ENCODE measurements at regions not wholly inside any gene's neighbourhood (a gene's known extent, or its start where the extent isn't known, plus 50 kb on each side); places are given as distances from the start of the nearest gene placed in this dataset.

DNA sequence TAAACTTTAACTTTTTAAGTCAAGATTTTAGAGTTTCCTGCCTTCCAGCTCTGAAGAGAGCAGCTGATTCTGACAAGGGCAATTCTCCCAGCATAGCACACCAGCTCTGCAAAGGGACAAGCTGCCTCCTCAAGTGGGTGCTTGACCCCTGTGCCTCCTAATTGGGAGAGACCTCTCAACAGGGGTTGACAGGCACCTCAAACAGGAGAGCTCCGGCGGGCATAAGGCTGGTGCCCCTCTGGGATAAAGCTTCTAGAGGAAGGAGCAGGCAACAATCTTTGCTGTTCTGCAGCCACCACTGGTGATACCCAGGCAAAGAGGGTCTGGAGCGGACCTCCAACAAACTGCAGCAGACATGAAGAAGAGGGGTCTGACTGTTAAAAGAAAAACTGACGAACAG, 872.9 kb upstream of the PCDH10 start:
- Histone ChIP-seq H3K27me3 (replicated peaks in 1 of 7) (no peaks in the 10 kb centered on the region), H3K4me3 (no peak overlapping the region), H3K36me3 (no peaks in the 10 kb centered on the region), H3K4me1 (no peaks in the 10 kb centered on the region), H3K9me3 (no peaks in the 10 kb centered on the region), H3K27ac (no peak overlapping the region)
- TF ChIP-seq POLR2AphosphoS5 (IDR thresholded peaks at IDR 0.05) (no peak), POLR2A (IDR thresholded peaks at IDR 0.05) (no peak)
- TF ChIP-seq, protein P1, sequence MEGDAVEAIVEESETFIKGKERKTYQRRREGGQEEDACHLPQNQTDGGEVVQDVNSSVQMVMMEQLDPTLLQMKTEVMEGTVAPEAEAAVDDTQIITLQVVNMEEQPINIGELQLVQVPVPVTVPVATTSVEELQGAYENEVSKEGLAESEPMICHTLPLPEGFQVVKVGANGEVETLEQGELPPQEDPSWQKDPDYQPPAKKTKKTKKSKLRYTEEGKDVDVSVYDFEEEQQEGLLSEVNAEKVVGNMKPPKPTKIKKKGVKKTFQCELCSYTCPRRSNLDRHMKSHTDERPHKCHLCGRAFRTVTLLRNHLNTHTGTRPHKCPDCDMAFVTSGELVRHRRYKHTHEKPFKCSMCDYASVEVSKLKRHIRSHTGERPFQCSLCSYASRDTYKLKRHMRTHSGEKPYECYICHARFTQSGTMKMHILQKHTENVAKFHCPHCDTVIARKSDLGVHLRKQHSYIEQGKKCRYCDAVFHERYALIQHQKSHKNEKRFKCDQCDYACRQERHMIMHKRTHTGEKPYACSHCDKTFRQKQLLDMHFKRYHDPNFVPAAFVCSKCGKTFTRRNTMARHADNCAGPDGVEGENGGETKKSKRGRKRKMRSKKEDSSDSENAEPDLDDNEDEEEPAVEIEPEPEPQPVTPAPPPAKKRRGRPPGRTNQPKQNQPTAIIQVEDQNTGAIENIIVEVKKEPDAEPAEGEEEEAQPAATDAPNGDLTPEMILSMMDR (IDR thresholded peaks at IDR 0.05 in 8 of 11, conservative IDR thresholded peaks at IDR 0.05 in 3 of 11): no peak
- 68 to 91% (median 81%) methylated on average over 4 of the region's 4 CpGs for WGBS, 5 donors
- DNase-seq: no peak
- intact Hi-C loops (cut with DNase I; ENCODE audit: low total_unique reads): no loop called here

DNA sequence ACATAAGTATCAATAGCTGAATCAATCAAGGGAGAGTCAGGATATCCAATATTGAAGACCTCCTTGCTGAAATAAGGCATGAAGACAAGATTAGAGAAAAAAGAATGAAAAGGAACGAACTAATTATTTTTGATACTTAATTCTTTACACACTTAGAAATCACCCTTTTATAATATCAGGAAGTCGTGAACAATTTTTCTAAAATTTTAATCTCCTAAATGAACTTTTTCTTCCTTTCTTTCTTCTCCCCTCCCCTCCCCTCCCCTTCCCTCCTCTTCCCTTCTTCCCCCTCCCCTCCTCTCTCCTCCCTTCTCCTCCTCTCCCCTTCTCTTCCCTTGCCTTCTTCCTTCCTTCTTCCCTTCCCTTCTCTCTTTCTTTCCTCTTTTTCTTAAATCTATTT, 872.1 kb upstream of the PCDH10 start:
- TF ChIP-seq, protein P1 (IDR thresholded peaks at IDR 0.05 in 8 of 11, conservative IDR thresholded peaks at IDR 0.05 in 3 of 11): no peak
- TF ChIP-seq POLR2AphosphoS5 (IDR thresholded peaks at IDR 0.05): no peak
- no peak for TF ChIP-seq POLR2A (IDR thresholded peaks at IDR 0.05)
- 73 to 94% (median 83%) methylated on average over 2 of the region's 2 CpGs for WGBS, 5 donors
- H3K27me3 ChIP-seq (replicated peaks in 1 of 7): no peaks in the 10 kb centered on the region
- H3K36me3 ChIP-seq: no peaks in the 10 kb centered on the region
- H3K4me1 ChIP-seq: no peaks in the 10 kb centered on the region
- H3K9me3 ChIP-seq: no peaks in the 10 kb centered on the region
- no peak overlapping the region for H3K27ac ChIP-seq
- no peak overlapping the region for H3K4me3 ChIP-seq
- no peak for DNase-seq
- intact Hi-C loops (cut with DNase I; ENCODE audit: low total_unique reads): no loop called here

DNA sequence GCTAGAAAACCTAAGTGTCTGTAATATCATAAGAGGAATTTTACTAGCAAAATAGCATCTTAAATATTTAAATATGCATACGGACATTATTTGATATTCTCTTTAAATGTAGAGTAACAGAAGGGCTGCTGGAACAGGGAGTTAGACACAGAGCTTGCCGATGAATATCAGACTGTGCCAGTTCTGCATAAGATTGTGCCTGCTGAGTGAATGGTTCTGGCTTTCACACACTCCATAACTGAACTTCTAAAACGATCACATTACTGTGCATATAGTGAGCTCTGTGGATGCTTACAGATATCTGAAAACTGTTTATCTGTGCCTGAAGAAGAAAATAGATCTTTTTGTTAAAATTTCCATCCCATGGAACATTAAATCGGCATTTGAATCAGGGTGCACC, 867.4 kb upstream of the PCDH10 start:
- intact Hi-C loops (cut with DNase I; ENCODE audit: low total_unique reads): no loop called here
- 83 to 95% (median 86%) methylated on average over 4 of the region's 4 CpGs for WGBS, 5 donors
- no peak for DNase-seq

GRCh38 chr4:132284910-132285426, 864.1 kb upstream of the PCDH10 start:
- Histone ChIP-seq H3K4me3 (no peak overlapping the region), H3K4me1 (no peaks in the 10 kb centered on the region), H3K9me3 (peaks cover 0 to 31% (median 17%) of the 10 kb centered on the region in 8 donors), H3K27me3 (replicated peaks in 1 of 7) (no peaks in the 10 kb centered on the region), H3K27ac (no peak overlapping the region), H3K36me3 (no peaks in the 10 kb centered on the region)
- WGBS, 5 donors: 81 to 89% (median 87%) methylated on average over 1 of the region's 1 CpG
- intact Hi-C loops (cut with DNase I; ENCODE audit: low total_unique reads): no loop called here
- DNase-seq: no peak
- TF ChIP-seq POLR2A (IDR thresholded peaks at IDR 0.05): no peak

More for the DNA sequence above, 867.4 kb upstream of the PCDH10 start:
- no peaks in the 10 kb centered on the region for H3K36me3 ChIP-seq
- H3K27ac ChIP-seq: no peak overlapping the region
- TF ChIP-seq, protein P1 (IDR thresholded peaks at IDR 0.05 in 8 of 11, conservative IDR thresholded peaks at IDR 0.05 in 3 of 11): no peak
- TF ChIP-seq POLR2A (IDR thresholded peaks at IDR 0.05): no peak
- TF ChIP-seq POLR2AphosphoS5 (IDR thresholded peaks at IDR 0.05): no peak
- no peaks in the 10 kb centered on the region for H3K4me1 ChIP-seq
- peaks cover 0 to 18% (median 16%) of the 10 kb centered on the region in 8 donors for H3K9me3 ChIP-seq
- no peak overlapping the region for H3K4me3 ChIP-seq
- H3K27me3 ChIP-seq (replicated peaks in 1 of 7): no peaks in the 10 kb centered on the region

GRCh38 chr4:132297346-132297745, 851.7 kb upstream of the PCDH10 start:
- 38 to 63% (median 46%) methylated on average over 1 of the region's 1 CpG for WGBS, 5 donors
- no peak overlapping the region for H3K27ac ChIP-seq
- no peaks in the 10 kb centered on the region for H3K4me1 ChIP-seq
- TF ChIP-seq POLR2A (IDR thresholded peaks at IDR 0.05): no peak
- no peak for TF ChIP-seq POLR2AphosphoS5 (IDR thresholded peaks at IDR 0.05)
- TF ChIP-seq, protein P1 (IDR thresholded peaks at IDR 0.05 in 8 of 11, conservative IDR thresholded peaks at IDR 0.05 in 3 of 11): no peak
- H3K36me3 ChIP-seq: no peaks in the 10 kb centered on the region
- no peaks in the 10 kb centered on the region for H3K9me3 ChIP-seq
- DNase-seq: no peak
- intact Hi-C loops (cut with DNase I; ENCODE audit: low total_unique reads): no loop called here
- no peak overlapping the region for H3K4me3 ChIP-seq
- no peaks in the 10 kb centered on the region for H3K27me3 ChIP-seq (replicated peaks in 1 of 7)

Measured in spleen (tissue), 11 donors.